ENCODE measurements at regions not wholly inside any gene's neighbourhood (a gene's known extent, or its start where the extent isn't known, plus 50 kb on each side); places are given as distances from the start of the nearest gene placed in this dataset.
"Not testable (repeated sequence)": the region's sequence is repeated elsewhere in the genome, so short reads cannot be mapped to it uniquely, and the experiment has no call there.

- DNase-seq: no peak
These were observed 366.7 kb downstream of the KCNJ2 start for GRCh38 chr17:70535986-70536385.

GRCh38 chr17:70539132-70539924 is 370.0 kb downstream of the KCNJ2 start:
- no peak for DNase-seq

- DNase-seq: no peak
These were observed 373.5 kb downstream of the KCNJ2 start for GRCh38 chr17:70542876-70543275.

GRCh38 chr17:70544317-70544716 is 375.0 kb downstream of the KCNJ2 start:
- DNase-seq: no peak

GRCh38 chr17:70552230-70552981 is 383.1 kb downstream of the KCNJ2 start:
- peak; percentile 36 for DNase-seq

- DNase-seq: no peak
These were observed 383.6 kb downstream of the KCNJ2 start for GRCh38 chr17:70552982-70553334.

GRCh38 chr17:70555723-70556122 is 386.4 kb downstream of the KCNJ2 start:
- no peak for DNase-seq

- DNase-seq: no peak
These were observed 389.5 kb downstream of the KCNJ2 start for GRCh38 chr17:70558821-70559220.

GRCh38 chr17:70560471-70560870 is 391.1 kb downstream of the KCNJ2 start:
- no peak for DNase-seq

- DNase-seq: no peak
These were observed 392.8 kb downstream of the KCNJ2 start for GRCh38 chr17:70562137-70562536.

- peak; percentile 93 for DNase-seq
These were observed 394.0 kb downstream of the KCNJ2 start for GRCh38 chr17:70563281-70563820.

- no peak for DNase-seq
These were observed 394.8 kb downstream of the KCNJ2 start for GRCh38 chr17:70564006-70564620.

- no peak for DNase-seq
These were observed 399.8 kb downstream of the KCNJ2 start for GRCh38 chr17:70569128-70569527.

- DNase-seq: no peak
These were observed 408.1 kb downstream of the KCNJ2 start for GRCh38 chr17:70577456-70577855.

- no peak for DNase-seq
These were observed 412.1 kb downstream of the KCNJ2 start for GRCh38 chr17:70581459-70581858.

GRCh38 chr17:70582777-70583176 is 413.4 kb downstream of the KCNJ2 start:
- DNase-seq: no peak

GRCh38 chr17:70584255-70584654 is 414.9 kb downstream of the KCNJ2 start:
- no peak for DNase-seq

- DNase-seq: no peak
These were observed 418.7 kb downstream of the KCNJ2 start for GRCh38 chr17:70588003-70588402.

GRCh38 chr17:70597774-70598173 is 428.4 kb downstream of the KCNJ2 start:
- no peak for DNase-seq

- DNase-seq: no peak
These were observed 429.9 kb downstream of the KCNJ2 start for GRCh38 chr17:70599198-70599597.

- DNase-seq: not testable (repeated sequence)
These were observed 430.6 kb downstream of the KCNJ2 start for GRCh38 chr17:70599945-70600344.

GRCh38 chr17:70603226-70603625 is 433.9 kb downstream of the KCNJ2 start:
- DNase-seq: no peak

- DNase-seq: no peak
These were observed 435.5 kb downstream of the KCNJ2 start for GRCh38 chr17:70604854-70605253.

GRCh38 chr17:70606086-70606485 is 436.8 kb downstream of the KCNJ2 start:
- DNase-seq: no peak

Data from DMS153 (cell line).